Panc1 (cell line): ENCODE measurements at regions not wholly inside any gene's neighbourhood (a gene's known extent, or its start where the extent isn't known, plus 50 kb on each side); places are given as distances from the start of the nearest gene placed in this dataset.

ENCODE experiments used
- ATAC-seq: fragments of 200-7000 bp; cut with Tn5 transposase; 2 replicates; pipeline ENCODE4 v1.9.1; 2020; ENCODE audit warnings: mild to moderate bottlenecking, moderate library complexity
- BruUV-seq: library from RNA; stranded (reverse); fragments of 400-500 nt; replicated peaks from 2 replicates; lab custom pipeline; 2021; lab: Mats Ljungman, UMichigan
- CTCF ChIA-PET: fragments of 300-600 bp; sonication (Branson Sonifier 250); formaldehyde crosslinking; loops from one replicate; lab custom pipeline; 2022; ENCODE audit warnings: antibody characterized with exemption; lab: Charles Lee
- POLR2A ChIA-PET: fragments of 300-600 bp; sonication (Branson Sonifier 250); formaldehyde crosslinking; loops from one replicate; lab custom pipeline; 2022; ENCODE audit warnings: antibody characterized with exemption; lab: Charles Lee
- DNase-seq: peaks from one replicate; pipeline ENCODE4 v3.0.0-alpha.2; 2010; ENCODE audit warnings: low read depth, low spot score
- H3K27ac ChIP-seq: 2 replicates; pipeline ENCODE4 v1.5.1; 2011; ENCODE audit warnings: mild to moderate bottlenecking, low read length, inconsistent platforms
- H3K27me3 ChIP-seq: fragments of 200-500 bp; sonication (Bioruptor generic); 2 replicates; pipeline ENCODE4 v1.6.0; 2014; ENCODE audit warnings: low read length, inconsistent platforms; ENCODE audit not compliant: control insufficient read depth, insufficient read depth
- H3K36me3 ChIP-seq: fragments of 200-500 bp; sonication (Bioruptor generic); 2 replicates; pipeline ENCODE4 v1.5.1; 2014; ENCODE audit warnings: inconsistent platforms, mild to moderate bottlenecking, low read length, moderate library complexity; ENCODE audit not compliant: control insufficient read depth, insufficient read depth
- H3K4me1 ChIP-seq: 2 replicates; pipeline ENCODE4 v1.5.1; 2011; ENCODE audit warnings: inconsistent platforms, mild to moderate bottlenecking, low read length, moderate library complexity; ENCODE audit not compliant: control insufficient read depth, insufficient read depth
- H3K4me3 ChIP-seq, 2 experiments: 2 replicates each; pipeline ENCODE4 v1.5.1; 2011 to 2012; ENCODE audit warnings: low read depth in 2 of 2, low read length in 2 of 2, mild to moderate bottlenecking in 2 of 2, inconsistent platforms in 1 of 2, moderate library complexity in 1 of 2
- H3K9me3 ChIP-seq: fragments of 200-500 bp; sonication (Bioruptor generic); 2 replicates; pipeline ENCODE4 v1.5.1; 2014; ENCODE audit warnings: low read depth, mild to moderate bottlenecking, inconsistent platforms, low read length, moderate library complexity; ENCODE audit not compliant: control insufficient read depth, insufficient read depth
- POLR2AphosphoS5 ChIP-seq: IDR thresholded peaks from 2 replicates; pipeline ENCODE4 v1.6.1; 2012; ENCODE audit warnings: mild to moderate bottlenecking, low read depth, low read length, moderate library complexity
- SIN3A ChIP-seq: IDR thresholded peaks from 2 replicates; pipeline ENCODE4 v1.6.1; 2012; ENCODE audit warnings: low read depth, mild to moderate bottlenecking, low read length, moderate library complexity, borderline replicate concordance; ENCODE audit not compliant: insufficient read depth
- TCF7L2 ChIP-seq: IDR thresholded peaks from 2 replicates; pipeline ENCODE4 v1.6.1; 2011; ENCODE audit warnings: mild to moderate bottlenecking, low read depth, low read length, inconsistent platforms
- in situ Hi-C: cut with HindIII; loops from 2 replicates; pipeline ENCODE4 v1.10.0; 2016; ENCODE audit warnings: low sequenced_read_pairs, low pct_unique_long_range_greater_than_20kb
- intact Hi-C: fragments of 100-400 bp; cut with micrococcal nuclease; formaldehyde crosslinking; loops from one replicate; pipeline ENCODE4 v1.10.0; 2022; ENCODE audit not compliant: unreplicated experiment
- TF ChIP-seq, protein P1 (sequence below): fragments of 450-650 bp; IDR thresholded peaks from 2 replicates; pipeline ENCODE4 v1.5.1; 2017; ENCODE audit warnings: mild to moderate bottlenecking
- TF ChIP-seq, protein P2 (sequence below), 2 experiments: IDR thresholded peaks; 2 replicates each; pipeline ENCODE4 v1.6.1; 2011 to 2012; ENCODE audit warnings: low read depth in 2 of 2, control low read depth in 1 of 2, low read length in 1 of 2, mild to moderate bottlenecking in 1 of 2, moderate library complexity in 1 of 2; ENCODE audit not compliant: insufficient read depth in 1 of 2

DNA sequence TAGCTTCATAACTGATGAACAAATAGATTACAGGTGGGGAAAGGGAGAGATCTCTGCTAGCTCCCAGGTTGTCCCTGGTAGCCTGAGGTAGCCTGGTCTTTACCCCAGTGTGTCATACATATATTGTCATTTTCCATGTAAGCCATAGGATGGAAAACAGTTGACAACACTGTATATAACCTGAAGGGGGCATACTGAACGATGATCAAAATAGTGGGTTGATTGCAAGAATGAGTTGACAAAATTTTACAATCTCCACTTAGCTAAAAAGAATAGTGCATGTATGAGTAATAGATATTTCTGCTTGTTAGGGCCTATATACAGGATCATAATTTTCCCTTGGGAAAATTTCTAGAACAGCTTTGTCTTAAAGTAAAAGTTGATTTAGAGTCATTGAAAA, 304.1 kb upstream of the HAND2 start:
- in situ Hi-C loops = no loop called here
- CTCF ChIA-PET = no interaction called here

DNA sequence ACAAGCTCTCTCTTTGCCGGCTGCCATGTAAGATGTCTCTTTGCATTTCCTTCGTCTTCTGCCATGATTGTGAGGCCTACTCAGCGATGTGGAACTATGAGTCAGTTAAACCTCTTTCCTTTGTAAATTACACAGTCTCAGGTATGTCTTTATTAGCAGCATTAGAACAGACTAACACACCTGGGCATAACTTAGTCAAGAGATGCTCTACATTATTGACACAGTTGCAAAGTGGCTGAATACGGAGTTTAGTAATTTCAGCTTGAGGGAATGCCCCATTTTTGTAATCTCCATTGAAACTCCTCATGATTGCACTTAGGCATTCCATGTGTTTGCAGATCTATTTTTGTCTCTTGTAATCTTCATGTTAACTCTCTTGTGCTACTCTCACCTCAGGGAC, 299.5 kb upstream of the HAND2 start:
- intact Hi-C loops (no loop called here), in situ Hi-C loops (no loop called here)
- no peaks in the 10 kb centered on the region for H3K36me3 ChIP-seq
- H3K27ac ChIP-seq = no peak overlapping the region
- no peaks in the 10 kb centered on the region for H3K4me1 ChIP-seq
- ChIA-PET CTCF (no interaction called here), POLR2A (no interaction called here)
- no peak for TF ChIP-seq SIN3A
- BruUV-seq = no TSS peak
- DNase-seq = no peak
- no peaks in the 10 kb centered on the region for H3K9me3 ChIP-seq
- no peaks in the 10 kb centered on the region for H3K27me3 ChIP-seq
- no peak for ATAC-seq
- H3K4me3 ChIP-seq = no peak overlapping the region

More for the DNA sequence above, 304.1 kb upstream of the HAND2 start:
- intact Hi-C loops = no loop called here
- Histone ChIP-seq H3K9me3 (no peaks in the 10 kb centered on the region), H3K36me3 (no peaks in the 10 kb centered on the region), H3K27me3 (no peaks in the 10 kb centered on the region), H3K4me3 (no peak overlapping the region), H3K27ac (no peak overlapping the region), H3K4me1 (no peaks in the 10 kb centered on the region)
- TF ChIP-seq SIN3A = no peak
- TF ChIP-seq, protein P1, sequence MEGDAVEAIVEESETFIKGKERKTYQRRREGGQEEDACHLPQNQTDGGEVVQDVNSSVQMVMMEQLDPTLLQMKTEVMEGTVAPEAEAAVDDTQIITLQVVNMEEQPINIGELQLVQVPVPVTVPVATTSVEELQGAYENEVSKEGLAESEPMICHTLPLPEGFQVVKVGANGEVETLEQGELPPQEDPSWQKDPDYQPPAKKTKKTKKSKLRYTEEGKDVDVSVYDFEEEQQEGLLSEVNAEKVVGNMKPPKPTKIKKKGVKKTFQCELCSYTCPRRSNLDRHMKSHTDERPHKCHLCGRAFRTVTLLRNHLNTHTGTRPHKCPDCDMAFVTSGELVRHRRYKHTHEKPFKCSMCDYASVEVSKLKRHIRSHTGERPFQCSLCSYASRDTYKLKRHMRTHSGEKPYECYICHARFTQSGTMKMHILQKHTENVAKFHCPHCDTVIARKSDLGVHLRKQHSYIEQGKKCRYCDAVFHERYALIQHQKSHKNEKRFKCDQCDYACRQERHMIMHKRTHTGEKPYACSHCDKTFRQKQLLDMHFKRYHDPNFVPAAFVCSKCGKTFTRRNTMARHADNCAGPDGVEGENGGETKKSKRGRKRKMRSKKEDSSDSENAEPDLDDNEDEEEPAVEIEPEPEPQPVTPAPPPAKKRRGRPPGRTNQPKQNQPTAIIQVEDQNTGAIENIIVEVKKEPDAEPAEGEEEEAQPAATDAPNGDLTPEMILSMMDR = peak; percentile 6; the same call in 1 of the 2 replicates
- DNase-seq = no peak
- no peak for ATAC-seq
- POLR2A ChIA-PET = no interaction called here
- no TSS peak for BruUV-seq

DNA sequence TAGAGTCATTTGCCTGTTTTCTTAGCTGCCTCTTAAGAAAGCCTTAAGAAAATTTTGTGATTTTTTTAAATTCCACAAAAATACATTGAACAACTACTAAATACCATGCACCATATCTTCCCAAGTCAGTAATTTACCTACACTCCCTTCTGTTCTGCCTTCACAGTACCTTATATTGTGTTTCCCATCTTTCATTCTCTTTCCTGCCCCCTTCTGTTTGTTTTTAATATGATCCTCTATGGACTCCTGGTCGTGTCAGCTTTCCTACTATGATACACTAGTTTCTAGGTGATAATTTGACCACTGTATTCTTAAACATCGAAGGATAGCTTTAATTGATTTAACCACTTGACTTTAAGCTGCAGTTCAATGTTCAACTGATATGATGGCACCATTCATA, 297.7 kb upstream of the HAND2 start:
- Histone ChIP-seq H3K4me3 (no peak overlapping the region), H3K4me1 (no peaks in the 10 kb centered on the region), H3K27me3 (no peaks in the 10 kb centered on the region), H3K36me3 (no peaks in the 10 kb centered on the region), H3K27ac (no peak overlapping the region), H3K9me3 (no peaks in the 10 kb centered on the region)
- intact Hi-C loops = no loop called here
- ChIA-PET CTCF (no interaction called here), POLR2A (no interaction called here)
- in situ Hi-C loops = no loop called here
- no TSS peak for BruUV-seq
- no peak for TF ChIP-seq TCF7L2
- no peak for DNase-seq
- no peak for ATAC-seq

DNA sequence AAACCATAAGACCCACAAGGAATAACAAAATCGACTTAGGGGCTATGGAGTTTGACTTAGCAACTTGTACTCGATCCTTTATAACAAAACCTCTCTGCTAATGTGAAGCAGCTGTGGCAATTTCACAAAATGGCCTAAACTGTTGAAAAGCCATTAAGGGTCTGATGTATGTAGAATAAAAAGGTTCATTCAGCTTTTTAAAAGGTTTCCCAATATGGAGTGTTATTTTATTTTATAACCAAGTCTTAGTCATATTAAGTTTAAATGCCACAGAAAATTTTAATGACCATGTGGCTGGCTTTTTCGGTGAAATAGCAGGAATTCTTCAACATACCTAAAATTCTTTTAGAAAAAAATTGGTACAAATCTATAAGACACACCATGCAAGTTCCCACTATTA, 291.8 kb upstream of the HAND2 start:
- intact Hi-C loops (no loop called here), in situ Hi-C loops (no loop called here)
- Histone ChIP-seq H3K27ac (no peak overlapping the region), H3K27me3 (no peaks in the 10 kb centered on the region), H3K4me3 (no peak overlapping the region), H3K4me1 (no peaks in the 10 kb centered on the region), H3K9me3 (no peaks in the 10 kb centered on the region), H3K36me3 (no peaks in the 10 kb centered on the region)
- TF ChIP-seq POLR2AphosphoS5 = no peak
- TF ChIP-seq SIN3A = no peak
- TF ChIP-seq, protein P2, sequence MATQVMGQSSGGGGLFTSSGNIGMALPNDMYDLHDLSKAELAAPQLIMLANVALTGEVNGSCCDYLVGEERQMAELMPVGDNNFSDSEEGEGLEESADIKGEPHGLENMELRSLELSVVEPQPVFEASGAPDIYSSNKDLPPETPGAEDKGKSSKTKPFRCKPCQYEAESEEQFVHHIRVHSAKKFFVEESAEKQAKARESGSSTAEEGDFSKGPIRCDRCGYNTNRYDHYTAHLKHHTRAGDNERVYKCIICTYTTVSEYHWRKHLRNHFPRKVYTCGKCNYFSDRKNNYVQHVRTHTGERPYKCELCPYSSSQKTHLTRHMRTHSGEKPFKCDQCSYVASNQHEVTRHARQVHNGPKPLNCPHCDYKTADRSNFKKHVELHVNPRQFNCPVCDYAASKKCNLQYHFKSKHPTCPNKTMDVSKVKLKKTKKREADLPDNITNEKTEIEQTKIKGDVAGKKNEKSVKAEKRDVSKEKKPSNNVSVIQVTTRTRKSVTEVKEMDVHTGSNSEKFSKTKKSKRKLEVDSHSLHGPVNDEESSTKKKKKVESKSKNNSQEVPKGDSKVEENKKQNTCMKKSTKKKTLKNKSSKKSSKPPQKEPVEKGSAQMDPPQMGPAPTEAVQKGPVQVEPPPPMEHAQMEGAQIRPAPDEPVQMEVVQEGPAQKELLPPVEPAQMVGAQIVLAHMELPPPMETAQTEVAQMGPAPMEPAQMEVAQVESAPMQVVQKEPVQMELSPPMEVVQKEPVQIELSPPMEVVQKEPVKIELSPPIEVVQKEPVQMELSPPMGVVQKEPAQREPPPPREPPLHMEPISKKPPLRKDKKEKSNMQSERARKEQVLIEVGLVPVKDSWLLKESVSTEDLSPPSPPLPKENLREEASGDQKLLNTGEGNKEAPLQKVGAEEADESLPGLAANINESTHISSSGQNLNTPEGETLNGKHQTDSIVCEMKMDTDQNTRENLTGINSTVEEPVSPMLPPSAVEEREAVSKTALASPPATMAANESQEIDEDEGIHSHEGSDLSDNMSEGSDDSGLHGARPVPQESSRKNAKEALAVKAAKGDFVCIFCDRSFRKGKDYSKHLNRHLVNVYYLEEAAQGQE (IDR thresholded peaks at IDR 0.05; ENCODE audit: insufficient read depth in 1 of 2, low read depth in 2 of 2, low read length in 1 of 2) = no peak
- TF ChIP-seq, protein P1 = no peak
- TF ChIP-seq TCF7L2 = no peak
- ChIA-PET CTCF (no interaction called here), POLR2A (no interaction called here)
- no peak for DNase-seq
- no peak for ATAC-seq
- BruUV-seq = no TSS peak
